ENCODE measurements at regions not wholly inside any gene's neighbourhood (a gene's known extent, or its start where the extent isn't known, plus 50 kb on each side); places are given as distances from the start of the nearest gene placed in this dataset.

GRCh38 chr5:29642601-29643000, 1550.9 kb upstream of the CDH6 start:
- TF ChIP-seq CTCF (IDR thresholded peaks at IDR 0.05; ENCODE audit: borderline replicate concordance, extremely low read depth, low read length, poor library complexity, severe bottlenecking) (no peak), EZH2 (IDR thresholded peaks at IDR 0.05; ENCODE audit: borderline replicate concordance, low read depth, low read length, severe bottlenecking) (no peak)

Measured in DND-41 (cell line).